ENCODE measurements at regions not wholly inside any gene's neighbourhood (a gene's known extent, or its start where the extent isn't known, plus 50 kb on each side); places are given as distances from the start of the nearest gene placed in this dataset.
A peak's percentile ranks its signal among the peaks of the same experiment; 100 is the strongest.

GRCh38 chr3:73759297-73759711 is 134.6 kb upstream of the PDZRN3 start:
- no peak overlapping the region for H3K4me3 ChIP-seq
- H3K4me1 ChIP-seq, result no peaks in the 10 kb centered on the region
- H3K36me3 ChIP-seq, result no peaks in the 10 kb centered on the region
- H3K27me3 ChIP-seq, result no peaks in the 10 kb centered on the region
- H3K9me3 ChIP-seq, result no peaks in the 10 kb centered on the region
- peak; percentile 85 for FAIRE-seq
- no peak for ATAC-seq
- intact Hi-C loops (cut with DNase I), result no loop called here
- H3K27ac ChIP-seq, result no peak overlapping the region
- 75 to 84% methylated on average over 3 of the region's 3 CpGs for WGBS, 2 donors
- DNase-seq, result no peak
- TF ChIP-seq CTCF (IDR thresholded peaks at IDR 0.05), result no peak

- no peak for FAIRE-seq
- 73 to 80% methylated on average over 3 of the region's 3 CpGs for WGBS, 2 donors
These were observed 132.8 kb upstream of the PDZRN3 start for GRCh38 chr3:73757536-73757935.

GRCh38 chr3:73753985-73754384 is 129.2 kb upstream of the PDZRN3 start:
- 58 to 62% methylated on average over 6 of the region's 6 CpGs for WGBS, 2 donors
- intact Hi-C loops (cut with DNase I), result no loop called here
- Histone ChIP-seq H3K27ac (no peak overlapping the region), H3K36me3 (no peaks in the 10 kb centered on the region), H3K27me3 (no peaks in the 10 kb centered on the region), H3K4me3 (no peak overlapping the region), H3K4me1 (no peaks in the 10 kb centered on the region), H3K9me3 (no peaks in the 10 kb centered on the region)
- FAIRE-seq (no peak), DNase-seq (no peak), ATAC-seq (peak in 1 of 4 donors; percentile 28)
- no peak for TF ChIP-seq CTCF (IDR thresholded peaks at IDR 0.05)

More at GRCh38 chr3:73757536-73757935, 132.8 kb upstream of the PDZRN3 start:
- no peak overlapping the region for H3K4me3 ChIP-seq
- intact Hi-C loops (cut with DNase I), result no loop called here
- ATAC-seq, result no peak
- no peak for TF ChIP-seq CTCF (IDR thresholded peaks at IDR 0.05)
- H3K9me3 ChIP-seq, result no peaks in the 10 kb centered on the region
- H3K27ac ChIP-seq, result no peak overlapping the region
- H3K4me1 ChIP-seq, result no peaks in the 10 kb centered on the region
- H3K36me3 ChIP-seq, result no peaks in the 10 kb centered on the region
- no peaks in the 10 kb centered on the region for H3K27me3 ChIP-seq
- DNase-seq, result no peak

- DNase-seq, result no peak
- Histone ChIP-seq H3K27me3 (no peaks in the 10 kb centered on the region), H3K4me3 (no peak overlapping the region), H3K36me3 (no peaks in the 10 kb centered on the region), H3K4me1 (no peaks in the 10 kb centered on the region), H3K27ac (no peak overlapping the region), H3K9me3 (no peaks in the 10 kb centered on the region)
- no peak for FAIRE-seq
- WGBS, 2 donors, result 82 to 87% methylated on average over 5 of the region's 5 CpGs
- intact Hi-C loops (cut with DNase I), result no loop called here
- no peak for TF ChIP-seq CTCF (IDR thresholded peaks at IDR 0.05)
- no peak for ATAC-seq
These were observed 127.6 kb upstream of the PDZRN3 start for GRCh38 chr3:73752338-73752737.

GRCh38 chr3:73746623-73747022 is 121.9 kb upstream of the PDZRN3 start:
- no peak for ATAC-seq
- no peak for TF ChIP-seq CTCF (IDR thresholded peaks at IDR 0.05)
- no peaks in the 10 kb centered on the region for H3K36me3 ChIP-seq
- WGBS, 2 donors, result 79 to 80% methylated on average over 9 of the region's 9 CpGs
- H3K9me3 ChIP-seq, result no peaks in the 10 kb centered on the region
- no peak for FAIRE-seq
- intact Hi-C loops (cut with DNase I), result no loop called here
- H3K27me3 ChIP-seq, result no peaks in the 10 kb centered on the region
- H3K4me1 ChIP-seq, result no peaks in the 10 kb centered on the region
- no peak overlapping the region for H3K27ac ChIP-seq
- DNase-seq, result no peak
- no peak overlapping the region for H3K4me3 ChIP-seq

All from pancreas (tissue), 10 donors.